Skin of body (tissue), 1 donor: ENCODE measurements at regions not wholly inside any gene's neighbourhood (a gene's known extent, or its start where the extent isn't known, plus 50 kb on each side); places are given as distances from the start of the nearest gene placed in this dataset.
"Not testable (repeated sequence)": the region's sequence is repeated elsewhere in the genome, so short reads cannot be mapped to it uniquely, and the experiment has no call there.

Source experiments
- DNase-seq: peaks from one replicate; lab custom pipeline; 2025; lab: John Stamatoyannopoulos, UW

DNA sequence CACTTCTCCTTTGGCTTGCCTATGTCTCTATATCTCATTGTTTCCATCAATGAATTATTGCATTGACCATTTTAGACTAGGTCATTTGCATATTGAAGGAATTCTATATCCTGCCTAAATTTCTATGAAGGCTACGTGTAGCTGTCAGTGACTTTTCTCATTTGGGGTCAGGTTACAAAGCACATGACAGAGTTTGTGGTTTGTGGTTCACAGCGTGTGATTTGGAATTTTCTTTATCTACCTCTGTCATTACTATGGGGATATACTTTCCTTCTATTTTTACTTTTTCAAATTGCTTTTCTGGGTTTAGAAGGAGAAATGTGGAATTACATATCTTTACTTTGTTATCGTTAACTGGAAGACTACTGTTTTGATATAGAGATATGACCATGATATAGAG, 317.3 kb upstream of the CFAP20DC start:
- DNase-seq = no peak

DNA sequence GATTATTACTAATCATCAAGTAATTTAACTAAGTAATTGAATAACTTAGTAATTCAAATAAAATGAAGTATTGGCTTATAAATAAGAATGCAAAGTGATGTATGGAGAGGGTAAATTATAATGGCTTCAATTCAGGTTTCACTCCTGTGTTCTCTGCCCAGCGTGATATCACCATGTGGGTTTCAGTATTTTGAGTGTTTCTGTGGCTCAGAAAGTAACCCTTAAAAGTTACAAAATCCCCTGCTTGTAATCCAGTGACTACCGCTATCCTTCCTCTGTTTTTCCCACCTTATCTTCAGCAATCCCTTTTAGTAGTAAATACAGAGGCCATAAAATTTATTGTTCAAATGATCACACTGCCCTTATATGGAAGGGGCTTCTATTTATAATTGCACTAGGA, 316.4 kb upstream of the CFAP20DC start:
- DNase-seq = no peak

GRCh38 chr3:59364496-59364895, 314.7 kb upstream of the CFAP20DC start:
- DNase-seq = no peak

- not testable (repeated sequence) for DNase-seq
These were observed 310.5 kb upstream of the CFAP20DC start for GRCh38 chr3:59360312-59360711.

DNA sequence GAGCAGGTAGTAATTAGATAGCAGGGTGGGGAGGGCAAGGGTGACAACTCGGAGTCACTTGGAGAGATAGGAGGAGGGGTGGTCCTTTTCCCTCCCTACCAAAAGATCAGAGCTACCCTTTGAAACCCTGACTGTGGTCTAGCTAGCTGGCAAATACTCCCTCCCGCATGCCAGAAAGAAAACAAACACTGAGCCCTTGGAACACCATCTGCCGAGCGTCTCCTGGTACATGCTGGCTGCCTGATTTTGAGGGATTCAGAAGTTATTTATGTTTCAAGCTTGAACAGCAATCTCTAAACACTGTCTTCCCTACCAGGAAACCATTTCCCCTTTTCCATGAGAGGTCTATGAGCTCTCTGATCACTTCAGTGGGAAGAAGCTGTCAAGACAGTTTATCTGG, 291.6 kb upstream of the CFAP20DC start:
- no peak for DNase-seq

DNA sequence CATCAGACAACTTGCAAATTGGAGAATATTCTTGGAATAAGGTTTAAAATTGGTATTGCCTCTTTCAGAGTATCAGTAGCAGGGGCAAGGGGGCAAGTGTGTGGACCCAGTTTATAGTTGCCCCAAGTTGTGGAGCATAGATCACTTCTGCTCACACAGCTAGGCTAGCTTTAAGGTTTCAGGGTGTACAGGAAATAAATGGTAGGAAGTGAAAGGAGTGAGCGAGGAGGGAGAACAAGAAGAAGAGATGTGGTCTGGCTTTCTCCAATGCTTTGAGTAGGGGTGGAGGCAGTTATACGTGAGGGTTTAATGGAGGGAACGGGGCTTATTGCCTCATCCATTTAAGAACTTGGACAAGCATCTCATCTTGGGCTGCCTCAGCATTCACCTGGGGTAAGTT, 290.0 kb upstream of the CFAP20DC start:
- no peak for DNase-seq

- DNase-seq = no peak
These were observed 289.1 kb upstream of the CFAP20DC start for GRCh38 chr3:59338934-59339333.

DNA sequence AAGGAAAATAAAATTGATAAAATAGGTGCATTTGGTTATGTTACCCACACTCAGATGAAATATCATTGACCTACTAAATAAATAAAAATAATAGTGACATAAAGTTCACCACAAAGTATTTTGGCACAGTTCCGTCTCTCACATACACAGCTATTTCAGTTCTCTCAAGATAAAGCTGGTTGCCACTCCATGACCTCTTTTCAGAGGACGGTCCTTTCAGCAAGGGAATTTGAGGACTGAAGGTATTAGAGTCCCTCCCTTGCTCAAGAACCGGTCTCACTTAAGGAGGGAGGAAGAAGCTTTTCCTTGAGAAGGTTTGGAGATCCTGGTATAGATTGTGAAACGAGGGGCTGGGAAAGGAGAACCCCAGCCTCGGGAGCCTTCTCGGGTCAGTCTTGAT, 285.5 kb upstream of the CFAP20DC start:
- DNase-seq = no peak

- DNase-seq = no peak
These were observed 284.8 kb upstream of the CFAP20DC start for GRCh38 chr3:59334585-59334984.

DNA sequence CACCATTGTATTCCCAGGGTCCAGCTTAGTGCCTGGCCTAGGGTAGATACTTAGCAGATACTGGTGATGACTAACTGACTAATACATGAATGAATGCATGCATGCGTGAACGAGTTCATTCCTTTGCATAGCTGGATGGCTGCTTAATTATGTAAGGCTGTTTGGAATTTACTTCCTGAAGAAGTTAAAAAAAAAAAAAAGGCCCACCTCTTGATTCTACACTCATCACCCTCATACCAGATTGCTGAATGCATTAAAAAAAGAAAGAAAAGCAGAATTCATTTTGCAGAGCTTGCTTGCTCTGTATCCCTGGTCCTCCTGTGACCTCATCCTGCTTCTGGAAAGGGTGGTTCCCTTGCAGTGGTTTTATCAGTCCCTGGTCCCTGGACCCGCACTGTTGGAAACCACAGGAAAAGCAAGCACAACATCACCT, 277.6 kb upstream of the CFAP20DC start:
- no peak for DNase-seq

DNA sequence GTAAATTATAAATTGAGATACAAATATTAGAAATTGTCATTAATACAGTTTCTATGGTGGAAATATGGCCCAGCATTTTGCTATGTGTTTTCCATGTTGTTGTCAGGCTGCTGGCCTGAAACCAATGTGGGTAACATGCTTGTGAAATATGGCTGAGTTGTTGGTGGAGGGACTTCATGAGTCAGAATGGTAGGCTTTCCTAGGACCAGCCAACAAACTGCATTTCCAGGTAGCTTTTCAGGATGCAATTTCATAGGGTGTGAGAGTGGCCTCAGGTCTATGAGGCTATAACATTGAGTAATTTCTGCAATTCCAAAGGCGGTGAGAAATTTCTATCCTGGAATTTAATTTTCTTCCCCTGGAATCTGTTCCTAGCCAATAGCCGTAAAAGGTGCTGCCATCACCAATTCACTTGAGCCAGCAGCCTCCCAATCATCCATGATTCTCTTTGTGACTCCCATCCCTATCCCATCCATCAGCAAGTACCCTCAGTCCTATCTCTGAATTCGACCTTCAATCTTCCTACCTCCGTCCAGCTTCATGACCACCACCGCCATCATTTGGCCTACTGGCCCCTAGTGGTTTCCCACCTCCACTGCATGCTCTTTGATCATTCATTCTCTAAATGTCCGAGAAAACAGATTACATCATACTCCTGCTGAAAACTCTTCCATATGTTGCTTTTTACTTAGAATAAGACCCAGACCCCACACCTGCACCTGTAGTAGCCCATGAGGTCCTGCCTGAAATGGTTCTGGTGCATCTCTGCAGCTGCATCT, 276.6 kb upstream of the CFAP20DC start:
- DNase-seq = no peak

DNA sequence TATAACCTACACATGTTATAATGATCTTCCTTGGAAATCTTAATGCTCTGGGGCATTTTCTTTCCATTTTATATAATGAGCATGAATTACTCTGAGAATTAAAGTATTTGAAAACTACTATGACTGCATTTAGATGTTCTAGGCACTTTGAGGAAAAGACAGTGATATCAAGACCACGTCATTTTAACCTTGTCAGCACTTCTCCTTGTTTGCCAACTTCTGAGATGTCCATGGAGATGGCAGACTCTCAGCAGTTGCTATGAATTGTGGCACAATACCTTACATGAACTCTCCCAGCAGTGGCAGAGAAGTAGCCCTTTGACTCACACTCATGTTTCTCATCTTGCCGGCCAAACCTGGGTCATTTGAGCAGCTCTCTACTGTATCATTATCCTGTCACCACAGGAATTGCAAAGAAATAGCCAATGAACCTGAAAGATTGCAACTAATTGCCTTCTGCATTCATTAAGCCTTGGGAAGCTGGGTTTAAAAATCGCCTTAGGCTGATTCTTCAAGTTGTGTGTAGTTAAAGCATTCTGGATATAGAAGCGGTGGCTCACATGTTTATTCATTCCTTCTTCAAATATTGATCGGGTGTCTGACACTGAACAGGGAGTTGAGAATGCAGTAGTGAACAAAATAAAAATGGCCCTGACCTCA, 272.2 kb upstream of the CFAP20DC start:
- DNase-seq = no peak

DNA sequence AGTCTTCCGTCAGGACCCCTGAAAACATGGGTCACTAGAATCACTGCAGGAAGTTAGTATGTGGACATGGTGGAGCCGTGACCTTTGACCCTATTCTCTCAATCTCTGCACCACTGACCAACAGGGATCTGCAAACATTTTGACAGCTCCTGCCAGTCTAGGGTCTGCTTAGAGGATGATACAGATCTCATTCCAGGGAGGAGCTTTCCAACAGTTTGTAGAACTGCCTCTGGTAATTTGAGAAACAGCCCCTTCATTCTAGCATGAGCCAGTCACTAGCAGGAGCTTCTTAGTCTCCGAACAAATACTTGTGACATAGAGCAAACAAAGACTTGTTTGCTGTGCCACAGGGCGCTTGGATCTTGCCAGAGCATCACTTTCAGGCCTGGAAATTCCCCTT, 270.3 kb upstream of the CFAP20DC start:
- DNase-seq = no peak

DNA sequence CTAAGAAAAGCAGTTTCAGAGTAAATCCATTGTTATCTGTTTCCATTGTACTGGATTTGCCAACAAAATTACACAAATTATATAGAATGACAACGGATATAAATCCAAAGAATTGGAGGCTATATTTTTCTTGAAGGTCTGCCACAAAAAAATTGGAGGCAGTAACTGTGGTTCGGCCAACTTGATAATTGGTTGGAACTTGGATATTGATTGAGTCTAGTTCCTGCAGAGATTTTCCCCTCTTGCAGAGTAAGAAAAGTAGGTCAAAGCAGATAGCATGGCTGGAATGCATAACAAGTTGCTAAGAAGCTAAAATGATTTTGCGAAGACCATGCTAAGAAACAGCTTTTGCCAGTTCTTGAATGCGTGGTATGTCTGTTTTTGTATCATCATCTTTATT, 269.6 kb upstream of the CFAP20DC start:
- DNase-seq = peak; percentile 70

- no peak for DNase-seq
These were observed 269.1 kb upstream of the CFAP20DC start for GRCh38 chr3:59318881-59319280.

- DNase-seq = no peak
These were observed 267.6 kb upstream of the CFAP20DC start for GRCh38 chr3:59317386-59317785.

- no peak for DNase-seq
These were observed 267.0 kb upstream of the CFAP20DC start for GRCh38 chr3:59316688-59317275.

DNA sequence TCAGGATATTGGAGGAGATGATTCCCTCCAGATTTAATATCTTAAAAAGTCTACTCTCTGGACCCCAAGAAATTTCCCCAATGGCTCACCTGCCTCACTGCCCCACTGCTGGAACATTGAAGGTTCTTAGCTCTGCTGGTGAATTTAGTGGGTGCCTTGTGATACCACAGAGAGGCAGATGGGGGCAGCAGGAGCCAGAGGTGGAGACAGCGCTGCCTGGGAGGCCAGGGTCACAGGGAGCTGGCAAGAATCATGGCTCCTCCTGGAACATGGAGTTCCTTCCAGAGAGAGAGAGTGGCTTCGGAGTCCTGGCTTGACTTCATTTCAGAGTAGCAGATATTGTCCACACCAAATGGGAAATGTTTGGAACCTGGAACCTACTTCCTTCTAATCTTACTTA, 263.5 kb upstream of the CFAP20DC start:
- DNase-seq = no peak

DNA sequence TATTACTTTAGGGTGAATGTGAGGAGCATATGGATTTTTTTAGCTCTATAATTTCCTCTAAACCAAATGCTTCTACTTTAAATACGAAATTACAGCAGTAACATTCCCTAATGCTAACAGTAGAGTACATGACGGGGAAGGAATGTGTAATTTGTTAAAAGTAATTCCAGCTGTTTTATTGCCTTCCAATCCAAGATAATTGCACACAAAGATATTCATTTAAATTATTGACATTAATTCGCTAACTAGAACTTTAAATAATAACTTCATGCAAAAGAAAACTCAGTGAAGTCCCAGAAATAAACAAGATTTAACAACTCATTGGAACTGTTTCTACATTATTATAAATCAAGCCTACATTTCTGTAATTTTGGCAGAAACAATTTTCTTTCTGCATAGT, 261.4 kb upstream of the CFAP20DC start:
- no peak for DNase-seq

DNA sequence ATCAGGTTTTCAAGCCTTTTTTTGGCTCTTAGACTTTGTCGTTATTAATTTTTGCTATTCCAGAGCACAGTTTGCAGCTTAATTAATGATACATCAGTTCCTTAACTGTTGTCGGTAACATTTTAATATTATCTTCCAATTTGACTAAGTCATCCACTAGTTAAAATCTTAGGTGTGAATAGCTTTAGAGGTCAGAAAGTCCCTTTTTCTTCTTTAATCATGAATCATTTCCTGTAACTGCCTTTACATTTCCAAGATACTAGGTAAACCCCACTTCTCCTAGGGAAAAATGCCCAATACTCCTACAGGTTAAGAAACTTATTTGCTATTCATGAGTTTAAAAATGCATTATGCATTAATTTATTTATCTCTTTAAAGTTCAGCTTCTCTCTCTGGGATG, 260.9 kb upstream of the CFAP20DC start:
- no peak for DNase-seq

DNA sequence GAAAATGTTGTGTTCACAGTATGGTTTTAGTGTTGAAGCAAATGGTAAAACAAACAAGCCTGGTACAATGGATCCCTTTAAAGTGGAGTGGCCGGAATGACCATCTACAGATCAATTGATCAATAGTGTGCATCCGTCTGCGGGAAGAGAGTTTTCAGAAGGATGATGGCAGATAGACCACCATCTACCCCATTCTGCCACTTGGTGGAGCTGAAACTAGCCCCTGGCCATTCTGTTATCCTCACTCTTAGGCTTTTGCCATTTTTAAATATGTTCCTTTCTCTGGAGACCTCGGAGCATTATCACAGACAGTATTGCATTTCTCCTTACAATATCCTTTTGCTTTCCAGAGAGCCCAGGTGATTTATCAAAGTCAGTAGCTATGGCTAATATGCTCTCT, 258.9 kb upstream of the CFAP20DC start:
- DNase-seq = no peak

- DNase-seq = no peak
These were observed 258.2 kb upstream of the CFAP20DC start for GRCh38 chr3:59308001-59308400.

DNA sequence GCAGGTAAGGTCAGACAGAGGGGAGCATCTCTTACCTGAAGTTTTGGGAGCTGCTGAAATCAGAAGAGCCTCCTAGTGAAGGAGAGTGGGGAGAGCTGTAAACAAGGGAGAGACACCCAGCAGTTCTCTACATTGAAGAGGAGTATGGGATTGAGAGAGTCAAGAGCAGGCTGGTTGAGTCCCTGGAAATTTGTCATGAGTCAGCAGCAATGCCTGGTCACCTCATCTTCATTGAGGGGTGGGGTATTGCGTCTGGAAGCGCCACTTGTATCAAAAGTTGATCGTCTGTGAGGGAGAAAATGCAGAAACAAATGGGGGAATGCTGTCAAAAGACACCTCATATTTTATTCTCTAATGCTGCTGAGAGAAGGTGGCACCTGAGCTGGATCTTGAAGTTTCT, 256.6 kb upstream of the CFAP20DC start:
- DNase-seq = no peak
